ENCODE measurements at regions not wholly inside any gene's neighbourhood (a gene's known extent, or its start where the extent isn't known, plus 50 kb on each side); places are given as distances from the start of the nearest gene placed in this dataset.

GRCh38 chr3:40969341-40969740, 230.0 kb upstream of the CTNNB1 start:
- H3K27ac Mint-ChIP-seq, result no peak overlapping the region
- no peak for TF ChIP-seq CTCF (IDR thresholded peaks at IDR 0.05; ENCODE audit: unreplicated experiment in 3 of 3)

GRCh38 chr3:40969756-40970466, 229.4 kb upstream of the CTNNB1 start:
- Mint-ChIP-seq H3K4me3 (no peak overlapping the region), H3K27me3 (ENCODE audit: low read depth) (no peaks in the 10 kb centered on the region), H3K27ac (no peak overlapping the region), H3K9me3 (peaks cover 9% of the 10 kb centered on the region), H3K36me3 (ENCODE audit: low read depth) (no peaks in the 10 kb centered on the region), H3K4me1 (peaks cover 30% of the 10 kb centered on the region)
- TF ChIP-seq CTCF (IDR thresholded peaks at IDR 0.05; ENCODE audit: unreplicated experiment in 3 of 3), result no peak

More at GRCh38 chr3:40969341-40969740, 230.0 kb upstream of the CTNNB1 start:
- no peak overlapping the region for H3K4me3 Mint-ChIP-seq
- no peaks in the 10 kb centered on the region for H3K27me3 Mint-ChIP-seq (ENCODE audit: low read depth)
- H3K9me3 Mint-ChIP-seq, result peaks cover 11% of the 10 kb centered on the region
- H3K4me1 Mint-ChIP-seq, result peaks cover 26% of the 10 kb centered on the region
- H3K36me3 Mint-ChIP-seq (ENCODE audit: low read depth), result no peaks in the 10 kb centered on the region

- no peak overlapping the region for H3K4me3 Mint-ChIP-seq
- peaks cover 5% of the 10 kb centered on the region for H3K9me3 Mint-ChIP-seq
- no peaks in the 10 kb centered on the region for H3K36me3 Mint-ChIP-seq (ENCODE audit: low read depth)
- peak overlapping the region in 2 of 3 experiments; percentile 58 to 63 for H3K27ac Mint-ChIP-seq
- H3K27me3 Mint-ChIP-seq (ENCODE audit: low read depth), result no peaks in the 10 kb centered on the region
- H3K4me1 Mint-ChIP-seq, result peaks cover 43% of the 10 kb centered on the region
- TF ChIP-seq CTCF (IDR thresholded peaks at IDR 0.05; ENCODE audit: unreplicated experiment in 3 of 3), result no peak
Measured at GRCh38 chr3:40971191-40972168, 227.8 kb upstream of the CTNNB1 start.

- H3K27me3 Mint-ChIP-seq (ENCODE audit: low read depth), result no peaks in the 10 kb centered on the region
- no peak overlapping the region for H3K4me3 Mint-ChIP-seq
- peaks cover 46% of the 10 kb centered on the region for H3K4me1 Mint-ChIP-seq
- no peaks in the 10 kb centered on the region for H3K36me3 Mint-ChIP-seq (ENCODE audit: low read depth)
- H3K27ac Mint-ChIP-seq, result peak overlapping the region in 2 of 3 experiments; percentile 58 to 63
- H3K9me3 Mint-ChIP-seq, result no peaks in the 10 kb centered on the region
- no peak for TF ChIP-seq CTCF (IDR thresholded peaks at IDR 0.05; ENCODE audit: unreplicated experiment in 3 of 3)
Measured at GRCh38 chr3:40972350-40972749, 227.0 kb upstream of the CTNNB1 start.

GRCh38 chr3:40973141-40973540, 226.2 kb upstream of the CTNNB1 start:
- no peaks in the 10 kb centered on the region for H3K27me3 Mint-ChIP-seq (ENCODE audit: low read depth)
- H3K4me1 Mint-ChIP-seq, result peaks cover 50% of the 10 kb centered on the region
- H3K27ac Mint-ChIP-seq, result no peak overlapping the region
- no peaks in the 10 kb centered on the region for H3K36me3 Mint-ChIP-seq (ENCODE audit: low read depth)
- H3K9me3 Mint-ChIP-seq, result no peaks in the 10 kb centered on the region
- no peak for TF ChIP-seq CTCF (IDR thresholded peaks at IDR 0.05; ENCODE audit: unreplicated experiment in 3 of 3)
- no peak overlapping the region for H3K4me3 Mint-ChIP-seq
